HEK293T (cell line): ENCODE measurements at regions not wholly inside any gene's neighbourhood (a gene's known extent, or its start where the extent isn't known, plus 50 kb on each side); places are given as distances from the start of the nearest gene placed in this dataset.

Experiments used
- CTBP1 ChIP-seq: fragments of 450-650 bp; IDR thresholded peaks from 2 replicates; pipeline ENCODE4 v1.6.1; 2016; ENCODE audit warnings: borderline replicate concordance
- HDGF ChIP-seq: fragments of 450-650 bp; IDR thresholded peaks from 2 replicates; pipeline ENCODE4 v1.6.1; 2017; ENCODE audit warnings: antibody characterized with exemption, borderline replicate concordance
- LEF1 ChIP-seq: fragments of 450-650 bp; IDR thresholded peaks from 2 replicates; pipeline ENCODE4 v1.6.1; 2017; ENCODE audit warnings: mild to moderate bottlenecking, borderline replicate concordance
- NFRKB ChIP-seq: fragments of 450-650 bp; IDR thresholded peaks from 2 replicates; pipeline ENCODE4 v1.6.1; 2016; ENCODE audit warnings: mild to moderate bottlenecking, moderate library complexity

DNA sequence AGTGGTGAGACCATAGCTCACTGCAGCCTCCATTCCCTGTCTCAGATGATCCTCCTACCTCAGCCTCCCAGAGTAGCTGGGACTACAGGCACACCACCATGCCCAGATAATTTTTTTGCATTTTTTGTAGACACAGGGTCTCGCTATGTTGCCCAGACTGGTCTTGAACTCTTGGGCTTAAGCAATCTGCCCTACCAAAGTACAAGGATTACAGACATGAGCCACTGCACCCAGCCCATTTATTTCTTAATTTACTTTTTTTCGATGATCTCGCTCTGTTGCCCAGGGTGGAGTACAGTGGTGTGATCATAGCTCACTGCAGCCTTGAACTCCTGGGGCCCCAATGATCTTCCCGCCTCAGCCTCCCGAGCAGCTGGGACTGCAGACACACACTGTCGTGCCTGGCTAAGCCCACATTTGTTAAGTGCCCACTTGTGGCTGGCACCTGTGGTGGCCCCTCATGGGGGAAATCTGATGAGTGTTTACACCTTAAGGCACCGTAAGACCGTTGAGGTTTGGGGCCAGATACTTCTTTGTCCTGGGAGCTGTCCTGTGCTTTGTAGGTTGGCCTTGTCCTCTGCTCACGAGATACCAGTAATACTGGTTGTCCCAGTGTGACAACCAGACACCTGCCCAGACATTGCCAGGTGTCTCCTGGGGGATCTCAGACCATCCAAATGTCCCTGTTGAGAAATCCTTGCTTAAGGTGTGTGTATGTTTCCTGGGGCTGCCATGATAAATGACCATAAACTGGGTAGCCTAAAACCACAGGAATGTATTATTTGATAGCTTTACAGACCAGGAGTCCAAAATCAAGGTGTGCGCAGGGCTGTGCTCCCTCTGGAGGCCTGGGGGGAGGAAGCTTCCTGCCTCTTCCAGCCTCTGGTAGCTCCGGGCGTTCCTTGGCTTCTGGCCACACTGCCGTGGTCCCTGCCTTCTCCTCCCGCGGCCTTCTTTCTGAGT lies 141.4 kb upstream of the GSE1 start:
- no peak for TF ChIP-seq LEF1
- no peak for TF ChIP-seq NFRKB
- no peak for TF ChIP-seq HDGF
- no peak for TF ChIP-seq CTBP1
